IgD-negative memory B cell (primary cell): ENCODE measurements at regions not wholly inside any gene's neighbourhood (a gene's known extent, or its start where the extent isn't known, plus 50 kb on each side); places are given as distances from the start of the nearest gene placed in this dataset.
"Not testable (repeated sequence)": the region's sequence is repeated elsewhere in the genome, so short reads cannot be mapped to it uniquely, and the experiment has no call there.

Experiments
- H3K27ac Mint-ChIP-seq, 3 donors: one replicate each; pipeline ENCODE4 v1.8.0; 2020 to 2022; ENCODE audit warnings: mild to moderate bottlenecking in 3 of 3, mixed read lengths in 3 of 3, moderate library complexity in 1 of 3
- H3K27me3 Mint-ChIP-seq: one replicate; pipeline ENCODE4 v1.8.0; 2021; ENCODE audit warnings: mixed read lengths
- H3K36me3 Mint-ChIP-seq: one replicate; pipeline ENCODE4 v1.8.0; 2020; ENCODE audit warnings: mild to moderate bottlenecking, mixed read lengths
- H3K4me1 Mint-ChIP-seq, 3 donors: one replicate each; pipeline ENCODE4 v1.8.0; 2020 to 2022; ENCODE audit warnings: mixed read lengths in 3 of 3, mild to moderate bottlenecking in 1 of 3
- H3K4me3 Mint-ChIP-seq, 4 donors: one replicate each; pipeline ENCODE4 v1.8.0; 2020 to 2022; ENCODE audit warnings: mild to moderate bottlenecking in 4 of 4, mixed read lengths in 4 of 4, moderate library complexity in 3 of 4
- H3K9me3 Mint-ChIP-seq, 3 donors: one replicate each; pipeline ENCODE4 v1.8.0; 2020 to 2021; ENCODE audit warnings: mixed read lengths in 3 of 3, mild to moderate bottlenecking in 1 of 3

- Mint-ChIP-seq H3K27ac (peak overlapping the region in 1 of 3 donors; percentile 79), H3K4me3 (no peak overlapping the region), H3K4me1 (peaks cover 0 to 4% (median 0%) of the 10 kb centered on the region in 3 donors), H3K9me3 (peaks cover 0 to 4% (median 3%) of the 10 kb centered on the region in 3 donors), H3K36me3 (no peaks in the 10 kb centered on the region), H3K27me3 (peaks cover 23% of the 10 kb centered on the region)
Measured at GRCh38 chr7:98705626-98706025, 88.5 kb downstream of the NPTX2 start.

- no peak overlapping the region for H3K4me3 Mint-ChIP-seq
- H3K27me3 Mint-ChIP-seq, result peaks cover 19% of the 10 kb centered on the region
- H3K9me3 Mint-ChIP-seq, result peaks cover 0 to 4% (median 1%) of the 10 kb centered on the region in 3 donors
- H3K36me3 Mint-ChIP-seq, result no peaks in the 10 kb centered on the region
- no peak overlapping the region for H3K27ac Mint-ChIP-seq
- peaks cover 0 to 4% (median 0%) of the 10 kb centered on the region in 3 donors for H3K4me1 Mint-ChIP-seq
Measured at GRCh38 chr7:98707076-98707475, 90.0 kb downstream of the NPTX2 start.

- peaks cover 6% of the 10 kb centered on the region for H3K27me3 Mint-ChIP-seq
- no peak overlapping the region for H3K27ac Mint-ChIP-seq
- peaks cover 0 to 1% (median 0%) of the 10 kb centered on the region in 3 donors for H3K4me1 Mint-ChIP-seq
- no peaks in the 10 kb centered on the region for H3K36me3 Mint-ChIP-seq
- H3K4me3 Mint-ChIP-seq, result no peak overlapping the region
- H3K9me3 Mint-ChIP-seq, result peaks cover 2 to 3% (median 2%) of the 10 kb centered on the region in 3 donors
Measured at GRCh38 chr7:98711945-98712344, 94.9 kb downstream of the NPTX2 start.

DNA sequence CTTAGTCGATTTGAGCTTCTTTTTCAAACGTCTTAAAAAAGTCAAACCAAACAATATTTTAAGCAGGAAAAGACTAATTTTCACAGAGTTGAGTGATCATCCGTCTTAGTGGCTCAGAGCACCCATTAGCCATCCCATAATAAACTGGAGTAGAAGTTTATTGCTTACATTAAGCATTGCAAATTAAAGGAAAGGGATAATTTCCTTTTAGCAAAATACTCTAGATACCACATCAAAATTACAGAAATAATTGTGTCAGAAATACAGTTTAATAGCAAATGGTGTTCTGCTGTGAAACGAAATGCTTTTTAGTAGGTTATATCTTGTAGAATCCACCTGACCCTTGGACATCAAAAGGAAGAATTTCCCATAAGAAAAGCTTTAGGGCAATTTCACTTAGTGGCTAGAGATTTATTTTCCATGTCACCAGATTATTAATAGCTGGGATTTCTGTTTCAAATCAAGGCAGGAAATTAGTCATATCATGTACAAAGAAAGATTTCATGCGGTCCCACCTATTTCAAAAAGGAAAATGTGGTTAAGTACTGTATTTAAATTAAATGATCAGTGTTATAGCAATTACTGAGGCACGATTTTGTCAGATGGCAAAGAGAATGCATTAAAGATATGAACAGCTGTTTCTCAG lies 96.2 kb downstream of the NPTX2 start:
- peaks cover 4% of the 10 kb centered on the region for H3K27me3 Mint-ChIP-seq
- H3K27ac Mint-ChIP-seq, result no peak overlapping the region
- peaks cover 1 to 2% (median 2%) of the 10 kb centered on the region in 3 donors for H3K9me3 Mint-ChIP-seq
- no peaks in the 10 kb centered on the region for H3K36me3 Mint-ChIP-seq
- H3K4me1 Mint-ChIP-seq, result peaks cover 0 to 1% (median 0%) of the 10 kb centered on the region in 3 donors
- H3K4me3 Mint-ChIP-seq, result no peak overlapping the region

DNA sequence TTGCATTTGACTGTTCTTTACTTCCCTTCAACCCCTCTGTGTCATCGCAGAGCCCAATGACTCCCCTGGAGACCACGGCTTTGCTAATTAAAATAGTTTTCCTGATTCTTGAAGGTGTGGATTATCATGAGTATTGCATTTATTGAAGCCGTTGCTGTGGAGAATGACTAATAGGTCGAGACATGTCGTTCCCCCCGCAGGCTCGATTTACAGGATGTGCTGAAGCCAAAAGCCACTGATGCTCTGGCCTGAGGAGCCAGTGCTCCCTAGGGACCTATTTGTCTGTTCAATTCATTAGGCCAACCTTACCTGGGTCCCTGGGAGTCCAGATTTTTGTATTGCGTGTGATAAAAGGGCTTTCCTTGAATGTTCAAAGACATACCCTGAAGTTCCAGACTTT lies 102.3 kb downstream of the NPTX2 start:
- Mint-ChIP-seq H3K36me3 (peaks cover 2% of the 10 kb centered on the region), H3K27me3 (peaks cover 7% of the 10 kb centered on the region), H3K9me3 (peaks cover 1 to 5% (median 3%) of the 10 kb centered on the region in 3 donors), H3K4me1 (no peaks in the 10 kb centered on the region), H3K4me3 (no peak overlapping the region), H3K27ac (no peak overlapping the region)

DNA sequence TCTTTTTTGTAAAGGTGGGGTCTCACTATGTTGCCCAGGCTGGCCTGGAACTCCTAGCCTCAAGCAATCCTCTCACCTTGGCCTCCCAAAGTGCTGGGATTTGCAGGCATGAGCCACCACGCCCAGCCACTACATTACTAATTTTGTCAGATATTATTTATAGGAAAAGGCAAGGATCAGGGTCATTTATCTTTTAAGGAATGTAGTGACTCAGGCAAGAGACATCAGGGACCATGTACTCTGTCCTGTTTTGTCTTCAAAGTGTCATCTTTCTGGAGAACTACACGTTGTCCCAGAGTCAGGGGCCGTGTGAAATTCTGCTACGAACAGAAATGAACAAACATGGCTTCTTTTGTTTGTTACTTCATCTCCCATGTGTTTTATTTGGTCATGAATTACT lies 105.3 kb downstream of the NPTX2 start:
- no peaks in the 10 kb centered on the region for H3K4me1 Mint-ChIP-seq
- no peak overlapping the region for H3K4me3 Mint-ChIP-seq
- H3K27ac Mint-ChIP-seq, result no peak overlapping the region
- peaks cover 7% of the 10 kb centered on the region for H3K27me3 Mint-ChIP-seq
- H3K9me3 Mint-ChIP-seq, result peaks cover 0 to 5% (median 5%) of the 10 kb centered on the region in 3 donors
- H3K36me3 Mint-ChIP-seq, result peaks cover 2% of the 10 kb centered on the region

- H3K27me3 Mint-ChIP-seq, result peaks cover 4% of the 10 kb centered on the region
- H3K4me3 Mint-ChIP-seq, result peak overlapping the region in 1 of 4 donors; percentile 58
- no peaks in the 10 kb centered on the region for H3K36me3 Mint-ChIP-seq
- H3K4me1 Mint-ChIP-seq, result no peaks in the 10 kb centered on the region
- H3K27ac Mint-ChIP-seq, result no peak overlapping the region
- H3K9me3 Mint-ChIP-seq, result peaks cover 0 to 5% (median 5%) of the 10 kb centered on the region in 3 donors
Measured at GRCh38 chr7:98724591-98724990, 107.5 kb downstream of the NPTX2 start.

GRCh38 chr7:98727146-98727709 lies 110.1 kb downstream of the NPTX2 start:
- H3K4me1 Mint-ChIP-seq, result no peaks in the 10 kb centered on the region
- H3K27me3 Mint-ChIP-seq, result peaks cover 4% of the 10 kb centered on the region
- no peaks in the 10 kb centered on the region for H3K36me3 Mint-ChIP-seq
- H3K9me3 Mint-ChIP-seq, result peaks cover 0 to 2% (median 0%) of the 10 kb centered on the region in 3 donors
- H3K4me3 Mint-ChIP-seq, result no peak overlapping the region
- peak overlapping the region in 1 of 3 donors; percentile 52 for H3K27ac Mint-ChIP-seq

- peaks cover 4% of the 10 kb centered on the region for H3K27me3 Mint-ChIP-seq
- H3K27ac Mint-ChIP-seq, result no peak overlapping the region
- H3K4me1 Mint-ChIP-seq, result peaks cover 0 to 2% (median 0%) of the 10 kb centered on the region in 3 donors
- H3K9me3 Mint-ChIP-seq, result peaks cover 0 to 7% (median 5%) of the 10 kb centered on the region in 3 donors
- peaks cover 1% of the 10 kb centered on the region for H3K36me3 Mint-ChIP-seq
- H3K4me3 Mint-ChIP-seq, result no peak overlapping the region
Measured at GRCh38 chr7:98728555-98728954, 111.5 kb downstream of the NPTX2 start.

DNA sequence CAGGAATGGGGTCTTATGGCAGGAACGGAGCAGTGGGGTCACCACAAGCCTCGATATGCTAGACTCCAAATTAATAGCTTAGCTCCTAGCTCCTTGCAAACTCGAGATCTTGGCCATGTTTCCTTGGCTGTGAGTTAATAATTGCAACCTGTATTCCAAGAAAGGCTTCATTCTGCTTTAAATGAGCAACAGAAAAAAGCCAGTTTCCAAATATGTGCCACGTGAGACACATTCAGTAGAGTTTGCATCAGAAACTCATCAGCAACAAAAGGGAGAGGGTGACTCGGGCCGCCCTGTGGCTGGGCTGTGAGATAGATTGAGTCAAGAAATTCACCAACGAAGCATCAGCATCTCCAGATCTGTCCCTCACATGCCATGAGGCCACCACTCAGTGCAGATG lies 112.0 kb downstream of the NPTX2 start:
- peaks cover 0 to 7% (median 5%) of the 10 kb centered on the region in 3 donors for H3K9me3 Mint-ChIP-seq
- H3K36me3 Mint-ChIP-seq, result peaks cover 1% of the 10 kb centered on the region
- peaks cover 0 to 2% (median 0%) of the 10 kb centered on the region in 3 donors for H3K4me1 Mint-ChIP-seq
- no peak overlapping the region for H3K4me3 Mint-ChIP-seq
- no peak overlapping the region for H3K27ac Mint-ChIP-seq
- peaks cover 4% of the 10 kb centered on the region for H3K27me3 Mint-ChIP-seq

DNA sequence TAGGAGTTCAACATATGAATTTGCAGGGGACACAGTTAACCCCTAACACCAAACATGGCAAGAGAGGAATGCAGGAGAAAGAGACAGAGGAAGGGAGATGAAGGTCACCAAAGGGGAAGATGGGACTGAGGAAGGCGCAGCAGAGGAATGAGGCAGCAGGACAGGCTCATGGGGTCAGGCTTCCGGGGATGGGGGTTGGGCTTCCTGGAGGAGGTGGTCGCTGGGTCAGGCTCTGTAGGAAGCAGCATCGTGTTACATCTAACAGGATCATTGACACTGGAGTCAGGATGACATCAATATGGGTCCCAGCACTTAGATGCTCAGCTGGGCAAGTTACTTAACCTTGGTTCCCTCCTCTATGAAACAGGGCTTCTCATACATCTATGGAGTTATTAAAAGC lies 113.2 kb downstream of the NPTX2 start:
- no peak overlapping the region for H3K4me3 Mint-ChIP-seq
- no peak overlapping the region for H3K27ac Mint-ChIP-seq
- H3K27me3 Mint-ChIP-seq, result peaks cover 4% of the 10 kb centered on the region
- peaks cover 1% of the 10 kb centered on the region for H3K36me3 Mint-ChIP-seq
- peaks cover 0 to 2% (median 0%) of the 10 kb centered on the region in 3 donors for H3K4me1 Mint-ChIP-seq
- peaks cover 0 to 7% (median 5%) of the 10 kb centered on the region in 3 donors for H3K9me3 Mint-ChIP-seq

DNA sequence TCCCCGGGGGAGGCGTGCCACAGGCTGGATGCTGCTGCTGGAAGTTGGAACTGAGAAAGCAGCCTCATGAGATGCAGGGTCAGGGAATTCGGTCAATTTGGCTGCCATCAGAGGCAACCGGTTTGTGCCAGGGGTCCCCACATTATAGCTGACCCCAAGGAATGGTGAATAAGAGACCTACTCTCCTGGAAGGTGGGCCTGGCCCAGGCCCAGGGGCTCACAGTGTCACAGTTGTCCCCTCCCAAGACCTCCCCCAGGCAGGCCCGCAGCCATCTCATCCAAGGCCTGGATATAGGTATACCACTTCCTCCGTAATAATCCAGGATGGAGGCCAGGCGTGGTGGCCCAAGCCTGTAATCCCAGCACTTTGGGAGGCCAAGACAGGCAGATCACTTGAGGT lies 114.6 kb downstream of the NPTX2 start:
- Mint-ChIP-seq H3K4me3 (no peak overlapping the region), H3K4me1 (peaks cover 0 to 2% (median 0%) of the 10 kb centered on the region in 3 donors), H3K9me3 (peaks cover 0 to 5% (median 5%) of the 10 kb centered on the region in 3 donors)

DNA sequence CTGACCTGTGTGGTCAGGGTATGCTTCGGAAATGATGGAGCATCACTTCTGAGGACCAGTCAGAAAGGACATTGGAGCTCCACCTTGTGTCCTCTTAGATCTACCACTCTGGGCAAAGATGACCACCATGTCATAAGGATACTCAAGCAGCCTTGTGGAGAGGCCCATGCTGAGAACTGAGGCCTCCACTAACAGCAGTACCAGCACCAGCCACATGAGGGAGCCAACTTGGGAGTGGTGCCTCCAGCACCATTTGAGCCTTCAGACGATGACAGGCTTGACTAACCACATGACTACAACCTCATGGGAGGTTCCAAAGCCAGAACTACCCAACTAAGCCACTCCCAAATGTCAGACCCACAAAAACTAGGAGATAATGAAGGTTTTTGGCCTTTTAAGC lies 116.0 kb downstream of the NPTX2 start:
- H3K27ac Mint-ChIP-seq, result no peak overlapping the region
- H3K36me3 Mint-ChIP-seq, result peaks cover 1% of the 10 kb centered on the region

More for the DNA sequence above, 114.6 kb downstream of the NPTX2 start:
- Mint-ChIP-seq H3K36me3 (peaks cover 1% of the 10 kb centered on the region), H3K27ac (no peak overlapping the region), H3K27me3 (peaks cover 4% of the 10 kb centered on the region)

GRCh38 chr7:98735801-98736200 lies 118.7 kb downstream of the NPTX2 start:
- Mint-ChIP-seq H3K27ac (no peak overlapping the region), H3K4me1 (peaks cover 0 to 2% (median 0%) of the 10 kb centered on the region in 3 donors), H3K27me3 (peaks cover 1% of the 10 kb centered on the region), H3K4me3 (no peak overlapping the region), H3K9me3 (peaks cover 0 to 5% (median 5%) of the 10 kb centered on the region in 3 donors), H3K36me3 (peaks cover 1% of the 10 kb centered on the region)

More for the DNA sequence above, 116.0 kb downstream of the NPTX2 start:
- Mint-ChIP-seq H3K27me3 (peaks cover 4% of the 10 kb centered on the region), H3K4me1 (peaks cover 0 to 2% (median 0%) of the 10 kb centered on the region in 3 donors), H3K4me3 (no peak overlapping the region), H3K9me3 (peaks cover 0 to 5% (median 5%) of the 10 kb centered on the region in 3 donors)

GRCh38 chr7:98736461-98736860 lies 119.4 kb downstream of the NPTX2 start:
- not testable (repeated sequence) for H3K27me3 Mint-ChIP-seq, H3K9me3 Mint-ChIP-seq, H3K36me3 Mint-ChIP-seq, H3K4me1 Mint-ChIP-seq, H3K27ac Mint-ChIP-seq
- peak overlapping the region in 1 of 4 donors; percentile 17 for H3K4me3 Mint-ChIP-seq
